PFSK-1 (cell line): ENCODE measurements at regions not wholly inside any gene's neighbourhood (a gene's known extent, or its start where the extent isn't known, plus 50 kb on each side); places are given as distances from the start of the nearest gene placed in this dataset.

Source experiments
- FOXP2 ChIP-seq: optimal IDR thresholded peaks from 2 replicates; pipeline ENCODE3; 2011; ENCODE audit warnings: borderline replicate concordance, control low read depth, inconsistent platforms; ENCODE audit not compliant: insufficient read depth; ENCODE audit errors: extremely low read length, extremely low read depth
- POLR2AphosphoS5 ChIP-seq: IDR thresholded peaks from 2 replicates; pipeline ENCODE4 v1.6.1; 2012; ENCODE audit warnings: low read depth, mild to moderate bottlenecking, control low read depth, low read length, moderate library complexity
- REST ChIP-seq, 2 experiments: IDR thresholded peaks; 2 replicates each; pipeline versions ENCODE4 v1.6.1 to v1.8.0; 2011 to 2012; ENCODE audit warnings: low read depth in 2 of 2, low read length in 2 of 2, control low read depth in 1 of 2, inconsistent platforms in 1 of 2, mild to moderate bottlenecking in 1 of 2, moderate library complexity in 1 of 2; ENCODE audit not compliant: insufficient read depth in 1 of 2
- SIN3A ChIP-seq: IDR thresholded peaks from 2 replicates; pipeline ENCODE4 v1.6.1; 2012; ENCODE audit warnings: mild to moderate bottlenecking, low read length, moderate library complexity, borderline replicate concordance; ENCODE audit not compliant: insufficient read depth
- TAF1 ChIP-seq: IDR thresholded peaks from 2 replicates; pipeline ENCODE4 v1.6.1; 2012; ENCODE audit warnings: low read length, control low read depth, borderline replicate concordance; ENCODE audit not compliant: insufficient read depth

GRCh38 chr5:110965773-110966581 lies 105.5 kb upstream of the TSLP start:
- no peak for TF ChIP-seq REST (IDR thresholded peaks at IDR 0.05; ENCODE audit: insufficient read depth in 1 of 2, low read depth in 2 of 2, low read length in 2 of 2)
- no peak for TF ChIP-seq FOXP2
- no peak for TF ChIP-seq TAF1
- no peak for TF ChIP-seq SIN3A
- no peak for TF ChIP-seq POLR2AphosphoS5

GRCh38 chr5:110968246-110969005 lies 103.1 kb upstream of the TSLP start:
- no peak for TF ChIP-seq TAF1
- TF ChIP-seq SIN3A: no peak

GRCh38 chr5:110969502-110969901 lies 102.0 kb upstream of the TSLP start:
- no peak for TF ChIP-seq POLR2AphosphoS5
- no peak for TF ChIP-seq TAF1
- TF ChIP-seq FOXP2: no peak
- TF ChIP-seq REST (IDR thresholded peaks at IDR 0.05; ENCODE audit: insufficient read depth in 1 of 2, low read depth in 2 of 2, low read length in 2 of 2): no peak
- TF ChIP-seq SIN3A: no peak

GRCh38 chr5:110973510-110973909 lies 98.0 kb upstream of the TSLP start:
- TF ChIP-seq REST (IDR thresholded peaks at IDR 0.05; ENCODE audit: insufficient read depth in 1 of 2, low read depth in 2 of 2, low read length in 2 of 2) (no peak), POLR2AphosphoS5 (no peak), TAF1 (no peak), SIN3A (no peak), FOXP2 (no peak)

GRCh38 chr5:110977915-110978314 lies 93.6 kb upstream of the TSLP start:
- TF ChIP-seq SIN3A: no peak
- TF ChIP-seq TAF1: no peak
- no peak for TF ChIP-seq POLR2AphosphoS5
- TF ChIP-seq REST (IDR thresholded peaks at IDR 0.05; ENCODE audit: insufficient read depth in 1 of 2, low read depth in 2 of 2, low read length in 2 of 2): no peak
- no peak for TF ChIP-seq FOXP2
